Epithelial cell of esophagus (primary cell): ENCODE measurements at regions not wholly inside any gene's neighbourhood (a gene's known extent, or its start where the extent isn't known, plus 50 kb on each side); places are given as distances from the start of the nearest gene placed in this dataset.
A peak's percentile ranks its signal among the peaks of the same experiment; 100 is the strongest.

ENCODE experiments used
- DNase-seq: peaks from one replicate; pipeline ENCODE4 v3.0.0; 2010; ENCODE audit warnings: low read depth
- H3K4me3 ChIP-seq: 2 replicates; pipeline ENCODE4 v1.5.1; 2011; ENCODE audit warnings: mild to moderate bottlenecking, low read length, control low read depth
- TF ChIP-seq, protein P1 (sequence below): IDR thresholded peaks from 2 replicates; pipeline ENCODE4 v1.5.1; 2011; ENCODE audit warnings: low read depth, mild to moderate bottlenecking, low read length, control low read depth, inconsistent platforms; ENCODE audit not compliant: insufficient read depth; ENCODE audit errors: missing control alignments

DNA sequence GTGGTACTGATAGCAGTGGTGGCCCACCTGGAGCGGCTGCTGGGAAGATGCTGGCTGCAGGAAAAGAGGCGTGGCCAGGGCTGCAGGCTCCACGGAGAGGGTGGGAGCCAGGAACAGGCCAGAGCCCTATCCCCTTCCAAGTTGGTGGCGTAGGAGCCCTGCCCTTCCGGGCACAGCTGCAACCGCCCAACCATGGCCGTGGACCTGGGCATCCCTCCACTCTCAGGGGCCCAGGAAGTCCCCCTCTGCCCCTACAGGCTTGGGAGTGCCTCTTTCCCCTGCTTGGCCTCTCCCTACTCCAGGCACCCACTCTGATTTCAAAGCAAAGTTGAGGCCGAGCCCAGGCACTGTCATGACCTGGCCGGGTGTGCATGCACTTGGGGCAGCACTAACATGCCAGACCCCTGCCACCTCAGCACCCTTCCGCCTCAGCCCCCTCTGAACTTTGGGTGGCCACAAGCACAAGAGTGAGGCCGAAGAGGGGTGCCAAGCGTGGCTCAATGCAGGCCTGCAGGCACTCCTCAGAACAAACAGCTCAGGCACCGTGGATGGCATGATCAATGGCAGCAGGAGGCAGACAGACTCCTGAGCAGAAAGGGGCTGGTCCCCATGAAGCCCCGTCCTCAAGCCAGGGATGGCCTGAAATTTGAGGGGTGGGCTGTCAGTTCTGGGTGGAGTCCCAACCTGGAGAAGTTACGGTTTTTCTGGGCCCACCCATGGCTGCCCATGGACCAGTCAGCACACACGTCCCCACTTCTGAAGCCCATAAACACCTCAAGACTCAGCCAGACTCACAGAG, 164.9 kb upstream of the PRNP start:
- no peak overlapping the region for H3K4me3 ChIP-seq
- DNase-seq, result no peak
- TF ChIP-seq, protein P1, sequence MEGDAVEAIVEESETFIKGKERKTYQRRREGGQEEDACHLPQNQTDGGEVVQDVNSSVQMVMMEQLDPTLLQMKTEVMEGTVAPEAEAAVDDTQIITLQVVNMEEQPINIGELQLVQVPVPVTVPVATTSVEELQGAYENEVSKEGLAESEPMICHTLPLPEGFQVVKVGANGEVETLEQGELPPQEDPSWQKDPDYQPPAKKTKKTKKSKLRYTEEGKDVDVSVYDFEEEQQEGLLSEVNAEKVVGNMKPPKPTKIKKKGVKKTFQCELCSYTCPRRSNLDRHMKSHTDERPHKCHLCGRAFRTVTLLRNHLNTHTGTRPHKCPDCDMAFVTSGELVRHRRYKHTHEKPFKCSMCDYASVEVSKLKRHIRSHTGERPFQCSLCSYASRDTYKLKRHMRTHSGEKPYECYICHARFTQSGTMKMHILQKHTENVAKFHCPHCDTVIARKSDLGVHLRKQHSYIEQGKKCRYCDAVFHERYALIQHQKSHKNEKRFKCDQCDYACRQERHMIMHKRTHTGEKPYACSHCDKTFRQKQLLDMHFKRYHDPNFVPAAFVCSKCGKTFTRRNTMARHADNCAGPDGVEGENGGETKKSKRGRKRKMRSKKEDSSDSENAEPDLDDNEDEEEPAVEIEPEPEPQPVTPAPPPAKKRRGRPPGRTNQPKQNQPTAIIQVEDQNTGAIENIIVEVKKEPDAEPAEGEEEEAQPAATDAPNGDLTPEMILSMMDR, result no peak

DNA sequence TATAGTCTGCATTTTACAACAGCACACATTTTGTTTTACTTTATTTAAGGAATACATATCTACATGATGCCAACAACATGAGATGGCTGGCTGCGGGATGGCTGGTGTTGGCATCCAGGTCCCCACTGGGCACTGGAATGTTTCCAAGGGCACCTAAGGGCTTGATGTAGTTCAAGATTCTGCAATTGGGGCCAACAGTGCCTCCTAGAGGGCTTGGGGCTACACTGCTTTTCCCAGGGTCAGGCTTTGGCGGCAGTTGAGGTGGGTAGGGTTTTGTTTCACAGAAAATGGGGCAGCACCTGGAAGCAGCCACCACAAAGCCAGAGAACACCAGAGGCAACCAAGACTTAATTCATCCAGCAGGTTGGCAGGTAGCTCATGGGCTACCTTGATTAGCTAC, 166.7 kb upstream of the PRNP start:
- TF ChIP-seq, protein P1, result peak; percentile 51
- peak; percentile 35 for DNase-seq

DNA sequence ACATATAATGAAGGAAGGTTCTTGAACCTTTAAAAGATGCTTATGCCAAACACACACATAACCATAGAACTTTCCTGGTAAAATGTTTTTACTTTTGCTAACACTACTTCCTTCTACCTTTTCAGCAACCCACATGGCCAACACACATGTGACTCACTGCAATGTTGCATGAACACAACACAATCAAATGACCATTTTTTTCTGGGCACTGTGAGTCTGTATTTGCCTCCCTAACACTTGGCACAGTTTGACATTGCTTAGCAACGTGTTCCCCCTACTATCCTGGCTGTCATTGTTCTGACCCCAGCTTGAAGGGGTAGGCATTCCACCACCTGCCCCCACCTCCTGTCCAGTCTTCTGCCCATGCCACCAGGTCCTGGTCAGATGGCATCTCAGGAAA, 169.4 kb upstream of the PRNP start:
- TF ChIP-seq, protein P1, result no peak
- no peak overlapping the region for H3K4me3 ChIP-seq
- DNase-seq, result peak; percentile 52

More for the DNA sequence above, 166.7 kb upstream of the PRNP start:
- H3K4me3 ChIP-seq, result no peak overlapping the region

DNA sequence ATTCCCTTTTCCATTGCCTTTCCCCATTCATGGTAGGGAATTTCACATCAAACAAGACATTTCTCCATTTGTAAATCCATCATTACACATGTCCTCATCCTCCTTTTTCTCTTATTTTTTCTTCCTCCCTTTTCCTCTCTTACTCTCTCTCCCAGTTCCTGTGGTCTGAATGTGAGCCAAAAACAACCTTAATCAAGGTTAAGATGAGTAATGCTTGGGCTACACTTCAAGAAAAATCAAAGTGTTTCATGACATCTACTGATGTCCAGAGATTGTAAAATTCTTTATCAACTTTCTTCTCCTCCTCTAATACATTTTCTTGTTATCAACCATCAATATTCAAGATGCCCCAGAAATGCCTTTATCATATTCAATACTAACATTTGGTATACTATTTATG, 172.5 kb upstream of the PRNP start:
- no peak overlapping the region for H3K4me3 ChIP-seq
- TF ChIP-seq, protein P1, result no peak
- peak; percentile 79 for DNase-seq

DNA sequence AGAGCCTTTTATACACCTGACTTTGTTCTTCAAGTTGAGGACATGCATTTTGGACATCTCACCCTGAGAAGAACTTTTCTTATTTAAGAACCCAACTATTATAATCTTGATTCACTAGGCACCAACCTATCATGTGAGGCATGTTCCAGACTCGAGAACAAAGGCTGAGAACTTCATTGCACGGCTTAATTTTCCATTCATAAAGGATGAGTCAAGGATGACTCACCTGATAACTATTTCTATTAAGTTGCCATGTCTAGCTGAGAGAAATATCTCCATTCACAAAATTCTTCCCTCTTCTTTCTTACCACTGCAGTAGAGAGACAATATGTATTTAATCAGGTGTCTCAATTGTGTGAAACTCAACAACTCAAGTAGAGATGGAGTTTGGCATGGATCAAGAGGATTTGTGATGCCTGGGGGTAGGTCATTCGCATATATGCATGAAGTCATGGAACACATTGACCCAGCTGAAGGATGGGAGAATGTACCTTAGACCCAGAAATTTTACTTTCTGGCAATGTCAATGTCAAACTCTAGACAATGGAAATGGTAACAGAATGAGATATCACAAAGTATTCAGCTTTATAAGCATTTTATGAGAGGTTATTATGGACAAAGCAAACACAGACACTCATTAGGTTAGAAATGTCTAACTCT, 173.2 kb upstream of the PRNP start:
- TF ChIP-seq, protein P1, result no peak
- DNase-seq, result peak; percentile 92
- H3K4me3 ChIP-seq, result no peak overlapping the region

DNA sequence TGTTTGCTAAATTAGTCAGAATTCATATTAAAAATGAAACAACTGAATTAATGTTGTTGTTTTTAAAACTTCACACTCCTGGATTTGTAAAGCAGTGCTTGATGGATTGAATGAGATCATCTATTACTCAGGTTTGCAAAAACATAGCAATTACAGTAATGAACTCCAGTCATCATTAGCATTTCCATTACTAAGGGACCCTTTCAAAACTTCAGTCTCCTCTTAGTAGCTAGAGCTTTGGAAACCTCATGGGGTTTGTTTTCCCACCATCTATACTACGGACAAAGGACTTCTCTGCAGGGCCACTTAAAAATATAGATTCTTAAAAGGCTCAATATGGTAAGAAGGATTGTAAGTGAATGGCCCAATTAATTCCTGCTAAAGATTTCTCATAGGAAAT, 174.5 kb upstream of the PRNP start:
- DNase-seq, result peak; percentile 39
- TF ChIP-seq, protein P1, result no peak
- H3K4me3 ChIP-seq, result no peak overlapping the region
